DND-41 (cell line): ENCODE measurements at regions not wholly inside any gene's neighbourhood (a gene's known extent, or its start where the extent isn't known, plus 50 kb on each side); places are given as distances from the start of the nearest gene placed in this dataset.

Experiments used
- EZH2 ChIP-seq: IDR thresholded peaks from 3 replicates; pipeline ENCODE4 v1.6.1; 2012; ENCODE audit warnings: borderline replicate concordance, low read depth, mild to moderate bottlenecking, moderate library complexity, low read length, inconsistent platforms; ENCODE audit not compliant: severe bottlenecking
- TF ChIP-seq, protein P1 (sequence below): IDR thresholded peaks from 2 replicates; pipeline ENCODE4 v1.5.1; 2012; ENCODE audit warnings: borderline replicate concordance, low read length, moderate library complexity, mild to moderate bottlenecking; ENCODE audit not compliant: poor library complexity, severe bottlenecking; ENCODE audit errors: extremely low read depth

DNA sequence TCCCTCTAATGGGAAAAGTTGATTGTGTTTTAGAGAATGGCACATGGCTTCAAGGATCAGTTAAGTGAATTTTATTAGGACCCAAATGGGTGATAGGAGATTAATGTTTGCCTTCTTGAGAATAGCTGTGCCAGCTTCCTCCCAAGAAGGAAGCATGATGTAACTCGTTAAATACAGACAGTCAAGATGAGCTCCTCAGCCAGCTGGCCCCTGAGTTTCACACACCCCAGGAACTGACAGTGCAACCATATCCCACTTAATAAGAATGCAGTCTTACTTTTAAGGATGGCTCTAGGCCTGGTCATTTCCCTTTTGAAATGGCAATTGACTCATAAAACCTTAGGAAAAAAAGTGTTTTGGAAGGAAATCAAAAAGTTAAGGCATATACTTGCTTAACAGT is 472.8 kb upstream of the KCNMB2 start:
- TF ChIP-seq, protein P1, sequence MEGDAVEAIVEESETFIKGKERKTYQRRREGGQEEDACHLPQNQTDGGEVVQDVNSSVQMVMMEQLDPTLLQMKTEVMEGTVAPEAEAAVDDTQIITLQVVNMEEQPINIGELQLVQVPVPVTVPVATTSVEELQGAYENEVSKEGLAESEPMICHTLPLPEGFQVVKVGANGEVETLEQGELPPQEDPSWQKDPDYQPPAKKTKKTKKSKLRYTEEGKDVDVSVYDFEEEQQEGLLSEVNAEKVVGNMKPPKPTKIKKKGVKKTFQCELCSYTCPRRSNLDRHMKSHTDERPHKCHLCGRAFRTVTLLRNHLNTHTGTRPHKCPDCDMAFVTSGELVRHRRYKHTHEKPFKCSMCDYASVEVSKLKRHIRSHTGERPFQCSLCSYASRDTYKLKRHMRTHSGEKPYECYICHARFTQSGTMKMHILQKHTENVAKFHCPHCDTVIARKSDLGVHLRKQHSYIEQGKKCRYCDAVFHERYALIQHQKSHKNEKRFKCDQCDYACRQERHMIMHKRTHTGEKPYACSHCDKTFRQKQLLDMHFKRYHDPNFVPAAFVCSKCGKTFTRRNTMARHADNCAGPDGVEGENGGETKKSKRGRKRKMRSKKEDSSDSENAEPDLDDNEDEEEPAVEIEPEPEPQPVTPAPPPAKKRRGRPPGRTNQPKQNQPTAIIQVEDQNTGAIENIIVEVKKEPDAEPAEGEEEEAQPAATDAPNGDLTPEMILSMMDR = no peak
- no peak for TF ChIP-seq EZH2
